NCI-H128 (cell line): ENCODE measurements at regions not wholly inside any gene's neighbourhood (a gene's known extent, or its start where the extent isn't known, plus 50 kb on each side); places are given as distances from the start of the nearest gene placed in this dataset.
A peak's percentile ranks its signal among the peaks of the same experiment; 100 is the strongest.
"Not testable (repeated sequence)": the region's sequence is repeated elsewhere in the genome, so short reads cannot be mapped to it uniquely, and the experiment has no call there.

ENCODE experiments used
- DNase-seq: peaks from one replicate; lab custom pipeline; 2025; ENCODE audit not compliant: unreplicated experiment; lab: John Stamatoyannopoulos, UW

GRCh38 chr11:71102251-71102995 is 150.0 kb downstream of the SHANK2 start:
- no peak for DNase-seq

DNA sequence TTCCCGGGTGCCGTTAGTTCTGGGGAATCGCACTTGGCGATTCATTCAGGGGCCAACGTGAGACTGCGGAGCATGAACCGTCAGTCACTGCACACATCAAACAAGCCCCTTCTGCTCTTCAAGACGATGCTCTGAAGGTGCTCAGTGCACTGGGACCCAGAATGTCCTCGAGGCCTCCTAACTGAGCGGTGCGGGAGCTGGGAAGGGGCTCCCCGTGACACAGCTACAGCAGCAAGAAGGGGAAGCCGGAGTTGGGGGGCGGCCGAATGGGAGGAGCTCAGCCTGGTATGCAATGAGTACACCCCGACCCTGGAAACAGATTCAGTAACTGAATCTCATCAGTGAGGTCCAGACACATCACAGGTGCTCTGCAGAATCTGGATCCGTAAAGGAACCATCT is 150.8 kb downstream of the SHANK2 start:
- no peak for DNase-seq

- DNase-seq: no peak
Observed at GRCh38 chr11:71101046-71101445, 151.3 kb downstream of the SHANK2 start.

DNA sequence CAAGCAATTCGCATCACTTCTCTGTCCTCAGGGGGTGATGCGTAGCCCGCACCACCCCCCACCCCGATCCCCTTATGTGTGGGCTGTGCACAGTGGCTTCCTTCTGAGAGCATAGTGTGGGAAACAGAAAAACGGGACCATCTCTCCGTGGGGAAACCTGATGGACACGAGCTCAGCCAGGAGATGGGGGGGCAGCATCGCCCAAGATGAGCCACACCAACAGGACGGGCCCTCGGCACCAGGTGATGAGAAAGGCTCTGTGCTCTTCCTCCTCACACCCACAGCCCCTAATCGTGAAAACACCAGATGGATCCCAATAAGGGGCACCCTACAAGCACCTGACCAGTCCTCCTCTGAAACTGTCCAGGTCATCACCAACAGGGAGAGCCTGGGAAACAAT is 153.6 kb downstream of the SHANK2 start:
- DNase-seq: no peak

GRCh38 chr11:71097506-71098240 is 154.7 kb downstream of the SHANK2 start:
- DNase-seq: no peak

- no peak for DNase-seq
Observed at GRCh38 chr11:71096751-71097388, 155.5 kb downstream of the SHANK2 start.

GRCh38 chr11:71095294-71095850 is 157.0 kb downstream of the SHANK2 start:
- no peak for DNase-seq

DNA sequence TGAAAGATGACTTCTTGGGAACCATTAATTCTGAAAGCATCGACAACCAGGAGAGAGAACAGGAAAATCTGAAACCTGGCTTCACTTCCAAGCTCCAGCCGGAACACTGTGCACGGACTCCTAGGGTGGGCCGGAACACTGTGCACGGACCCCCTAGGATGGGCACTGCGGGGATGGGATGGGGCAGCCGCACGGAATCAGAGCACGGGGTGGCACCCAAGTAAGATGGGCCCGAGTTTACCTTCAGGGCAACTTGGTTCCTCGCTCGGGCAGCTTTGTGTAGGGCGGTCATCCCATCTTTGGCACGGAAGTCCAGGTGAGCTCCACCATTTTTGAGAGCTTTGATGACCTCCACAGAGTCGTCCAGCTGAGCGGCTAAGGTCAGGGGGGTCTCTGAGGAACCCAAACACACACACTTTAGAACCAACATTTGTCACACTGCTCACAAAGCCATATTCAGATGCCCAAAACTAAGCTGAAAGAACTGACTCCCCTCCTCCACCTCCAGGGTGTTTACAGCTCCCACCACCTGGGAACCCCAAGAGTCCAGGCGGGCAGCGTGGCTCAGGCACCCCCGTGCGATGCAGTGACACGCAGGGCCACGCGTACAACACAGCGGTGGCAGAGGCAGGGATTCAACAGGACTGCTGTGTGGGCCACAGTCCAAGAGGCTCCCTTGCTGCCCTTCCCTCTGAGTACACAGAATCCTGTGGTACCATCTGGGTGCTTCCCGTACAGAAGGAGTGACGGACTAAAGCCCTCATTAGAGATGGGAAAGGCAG is 157.9 kb downstream of the SHANK2 start:
- DNase-seq: no peak

GRCh38 chr11:71093783-71094182 is 158.6 kb downstream of the SHANK2 start:
- DNase-seq: no peak

DNA sequence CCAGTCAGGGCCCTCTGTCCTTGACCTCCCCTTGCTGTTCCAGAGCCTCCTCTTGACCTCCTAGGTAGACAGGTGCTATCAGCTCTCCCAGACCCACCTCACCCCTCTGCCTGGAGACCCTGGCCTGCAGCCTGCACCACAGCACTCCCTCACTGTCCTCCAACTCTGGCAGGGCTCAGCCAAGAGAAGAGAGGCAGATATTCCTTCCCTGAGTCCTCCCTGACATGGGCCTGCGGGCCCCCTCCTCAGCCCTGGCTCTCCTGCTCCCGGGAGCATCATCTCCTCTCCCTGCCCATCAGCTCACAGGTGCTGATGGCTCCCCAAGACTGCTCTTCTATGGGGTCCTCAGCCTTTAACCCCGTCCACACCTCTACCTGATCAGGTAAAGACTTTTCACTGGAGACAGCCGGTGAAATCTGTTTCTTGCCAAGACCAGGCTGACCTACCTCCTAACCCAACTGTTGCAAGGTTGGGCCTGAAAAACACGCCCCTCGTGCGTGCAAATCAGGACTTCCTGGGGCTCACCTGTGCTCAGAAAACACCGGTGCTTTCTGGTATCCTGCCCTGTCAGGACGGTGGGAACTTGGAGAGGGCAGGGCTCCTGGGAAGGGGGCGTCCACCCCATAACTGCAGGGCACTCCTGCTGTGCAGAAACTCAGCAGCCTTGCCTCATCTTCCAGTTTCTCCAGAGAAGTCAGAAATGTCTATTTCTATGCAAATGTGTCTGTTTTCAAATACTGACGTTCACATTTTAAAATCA is 160.7 kb downstream of the SHANK2 start:
- DNase-seq: no peak

- no peak for DNase-seq
Observed at GRCh38 chr11:71089571-71089970, 162.8 kb downstream of the SHANK2 start.

GRCh38 chr11:71088314-71089215 is 163.8 kb downstream of the SHANK2 start:
- not testable (repeated sequence) for DNase-seq

DNA sequence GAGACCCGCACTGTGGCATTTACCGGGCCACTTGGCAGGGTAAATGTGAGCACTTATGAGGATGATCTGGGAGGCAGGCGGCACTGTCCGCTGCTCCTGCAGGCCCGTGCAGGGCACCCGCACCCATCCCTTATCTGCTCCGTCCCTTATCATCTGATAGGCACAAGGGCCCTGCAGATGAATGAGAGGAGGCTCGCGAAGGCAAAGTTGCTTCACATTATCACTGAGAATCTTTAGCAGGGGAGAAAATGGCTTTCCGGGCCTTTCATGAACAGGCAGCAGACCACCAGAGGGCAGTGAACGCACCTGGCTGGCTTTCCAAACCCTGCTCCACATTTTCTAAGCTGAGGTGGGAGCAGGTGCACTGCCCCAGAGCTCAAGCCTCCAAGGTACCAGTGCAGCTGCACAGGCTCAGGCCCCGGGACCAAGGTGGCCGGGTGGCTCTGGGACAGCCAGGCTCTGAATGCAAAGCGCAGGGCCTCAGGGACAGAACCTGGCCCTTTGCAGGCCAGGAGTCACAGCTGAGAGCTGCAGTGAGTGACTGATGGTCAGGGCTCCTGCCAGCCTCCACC is 165.6 kb downstream of the SHANK2 start:
- DNase-seq: peak; percentile 56

GRCh38 chr11:71084306-71085012 is 167.9 kb downstream of the SHANK2 start:
- no peak for DNase-seq

DNA sequence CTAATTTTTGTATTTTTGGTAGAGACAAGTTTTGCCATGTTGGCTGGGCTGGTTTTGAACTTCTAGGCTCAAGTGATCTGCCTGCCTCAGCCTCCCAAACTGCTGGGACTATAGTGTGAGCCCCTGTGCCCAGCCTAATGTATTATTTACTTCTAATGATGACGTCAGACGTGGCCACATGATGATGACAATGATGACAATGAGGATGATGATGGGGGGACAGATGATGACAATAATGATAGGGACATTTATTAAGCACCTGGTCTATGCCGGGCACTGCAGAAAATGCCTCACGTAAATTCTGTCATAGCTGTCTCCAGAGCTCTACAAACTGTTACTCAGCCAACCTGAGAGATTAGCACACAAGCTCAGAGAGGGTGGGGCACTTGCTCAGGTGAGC is 169.3 kb downstream of the SHANK2 start:
- DNase-seq: no peak

DNA sequence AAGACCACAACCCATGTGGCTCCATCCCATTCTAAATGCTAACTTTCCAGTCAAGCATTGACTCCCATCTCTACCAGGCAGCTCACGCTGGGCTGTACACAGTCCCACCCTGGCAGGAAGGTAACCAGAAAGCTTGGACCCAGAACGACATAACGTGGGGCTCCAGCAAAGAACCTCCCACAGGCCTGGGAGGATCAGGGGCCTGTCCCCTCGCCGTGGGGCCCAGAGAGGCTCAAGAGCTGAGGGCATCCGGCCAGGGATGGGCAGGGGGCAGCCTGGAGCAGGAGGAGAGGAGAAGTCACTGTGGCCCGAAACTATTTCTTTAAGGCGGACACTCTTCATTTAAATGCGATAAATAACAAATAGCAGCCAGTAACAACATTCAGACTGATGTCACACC is 169.9 kb downstream of the SHANK2 start:
- DNase-seq: no peak

- DNase-seq: no peak
Observed at GRCh38 chr11:71081704-71082230, 170.6 kb downstream of the SHANK2 start.
